SU-DHL-6 (cell line): ENCODE measurements at regions not wholly inside any gene's neighbourhood (a gene's known extent, or its start where the extent isn't known, plus 50 kb on each side); places are given as distances from the start of the nearest gene placed in this dataset.

Experiments
- EZH2phosphoT487 ChIP-seq: fragments of 200-600 bp; sonication (generic), shearing (Covaris generic); conservative IDR thresholded peaks from 2 replicates; pipeline ENCODE4 v1.6.1; 2018; ENCODE audit warnings: mild to moderate bottlenecking, antibody characterized with exemption, low read length, moderate library complexity, mixed read lengths
- TF ChIP-seq, protein P1 (sequence below): fragments of 200-600 bp; sonication (generic); IDR thresholded peaks from one replicate; pipeline ENCODE4 v1.5.1; 2017; ENCODE audit warnings: antibody characterized with exemption, mild to moderate bottlenecking, low read length, moderate library complexity; ENCODE audit not compliant: insufficient read depth, poor library complexity, severe bottlenecking

- TF ChIP-seq, protein P1, sequence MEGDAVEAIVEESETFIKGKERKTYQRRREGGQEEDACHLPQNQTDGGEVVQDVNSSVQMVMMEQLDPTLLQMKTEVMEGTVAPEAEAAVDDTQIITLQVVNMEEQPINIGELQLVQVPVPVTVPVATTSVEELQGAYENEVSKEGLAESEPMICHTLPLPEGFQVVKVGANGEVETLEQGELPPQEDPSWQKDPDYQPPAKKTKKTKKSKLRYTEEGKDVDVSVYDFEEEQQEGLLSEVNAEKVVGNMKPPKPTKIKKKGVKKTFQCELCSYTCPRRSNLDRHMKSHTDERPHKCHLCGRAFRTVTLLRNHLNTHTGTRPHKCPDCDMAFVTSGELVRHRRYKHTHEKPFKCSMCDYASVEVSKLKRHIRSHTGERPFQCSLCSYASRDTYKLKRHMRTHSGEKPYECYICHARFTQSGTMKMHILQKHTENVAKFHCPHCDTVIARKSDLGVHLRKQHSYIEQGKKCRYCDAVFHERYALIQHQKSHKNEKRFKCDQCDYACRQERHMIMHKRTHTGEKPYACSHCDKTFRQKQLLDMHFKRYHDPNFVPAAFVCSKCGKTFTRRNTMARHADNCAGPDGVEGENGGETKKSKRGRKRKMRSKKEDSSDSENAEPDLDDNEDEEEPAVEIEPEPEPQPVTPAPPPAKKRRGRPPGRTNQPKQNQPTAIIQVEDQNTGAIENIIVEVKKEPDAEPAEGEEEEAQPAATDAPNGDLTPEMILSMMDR = no peak
- no peak for TF ChIP-seq EZH2phosphoT487
Observed at GRCh38 chrX:97728215-97728614, 844.5 kb downstream of the RPA4 start.
